ENCODE measurements at regions not wholly inside any gene's neighbourhood (a gene's known extent, or its start where the extent isn't known, plus 50 kb on each side); places are given as distances from the start of the nearest gene placed in this dataset.

GRCh38 chr2:14547830-14548229 is 84.7 kb upstream of the LRATD1 start:
- FAIRE-seq: no peak
- no peak for DNase-seq (ENCODE audit: low spot score)

GRCh38 chr2:14550658-14551057 is 81.9 kb upstream of the LRATD1 start:
- FAIRE-seq: no peak

GRCh38 chr2:14551069-14551468 is 81.4 kb upstream of the LRATD1 start:
- DNase-seq (ENCODE audit: low spot score): no peak
- no peak for FAIRE-seq

More at GRCh38 chr2:14550658-14551057, 81.9 kb upstream of the LRATD1 start:
- no peak for DNase-seq (ENCODE audit: low spot score)

- no peak for DNase-seq (ENCODE audit: low spot score)
- FAIRE-seq: no peak
These were observed 80.2 kb upstream of the LRATD1 start for GRCh38 chr2:14552286-14552685.

- FAIRE-seq (no peak), DNase-seq (ENCODE audit: low spot score) (no peak)
These were observed 79.7 kb upstream of the LRATD1 start for GRCh38 chr2:14552818-14553217.

- no peak for DNase-seq (ENCODE audit: low spot score)
- no peak for FAIRE-seq
These were observed 77.5 kb upstream of the LRATD1 start for GRCh38 chr2:14554849-14555545.

- DNase-seq (ENCODE audit: low spot score) (no peak), FAIRE-seq (no peak)
These were observed 75.4 kb upstream of the LRATD1 start for GRCh38 chr2:14557111-14557510.

GRCh38 chr2:14557916-14558315 is 74.6 kb upstream of the LRATD1 start:
- DNase-seq (ENCODE audit: low spot score): no peak
- no peak for FAIRE-seq

GRCh38 chr2:14558335-14558919 is 74.1 kb upstream of the LRATD1 start:
- DNase-seq (ENCODE audit: low spot score) (no peak), FAIRE-seq (no peak)

- DNase-seq (ENCODE audit: low spot score) (no peak), FAIRE-seq (no peak)
These were observed 71.8 kb upstream of the LRATD1 start for GRCh38 chr2:14560716-14561115.

GRCh38 chr2:14563324-14563723 is 69.2 kb upstream of the LRATD1 start:
- no peak for FAIRE-seq

GRCh38 chr2:14565666-14566065 is 66.9 kb upstream of the LRATD1 start:
- FAIRE-seq: no peak
- no peak for DNase-seq (ENCODE audit: low spot score)

More at GRCh38 chr2:14563324-14563723, 69.2 kb upstream of the LRATD1 start:
- no peak for DNase-seq (ENCODE audit: low spot score)

- no peak for DNase-seq (ENCODE audit: low spot score)
- FAIRE-seq: no peak
These were observed 65.0 kb upstream of the LRATD1 start for GRCh38 chr2:14567561-14567960.

GRCh38 chr2:14569294-14569693 is 63.2 kb upstream of the LRATD1 start:
- FAIRE-seq: no peak
- DNase-seq (ENCODE audit: low spot score): no peak

- FAIRE-seq: no peak
- DNase-seq (ENCODE audit: low spot score): no peak
These were observed 59.9 kb upstream of the LRATD1 start for GRCh38 chr2:14572633-14573032.

- FAIRE-seq: peak; percentile 59
- DNase-seq (ENCODE audit: low spot score): peak; percentile 9
These were observed 54.7 kb upstream of the LRATD1 start for GRCh38 chr2:14577843-14578242.

All from urothelium cell line (cell line).